RWPE1 (cell line): ENCODE measurements at regions not wholly inside any gene's neighbourhood (a gene's known extent, or its start where the extent isn't known, plus 50 kb on each side); places are given as distances from the start of the nearest gene placed in this dataset.

ENCODE experiments used
- CTCF ChIA-PET: fragments of 350-600 bp; sonication (Branson Sonifier 250); formaldehyde crosslinking; extraction: SDS; loops from one replicate; lab custom pipeline; 2021; lab: Yijun Ruan, JAX
- POLR2A ChIA-PET: fragments of 400-600 bp; formaldehyde crosslinking; extraction: SDS; loops from one replicate; lab custom pipeline; 2020; ENCODE audit warnings: antibody characterized with exemption; ENCODE audit not compliant: low non-redundant PET; lab: Yijun Ruan, JAX
- DNase-seq: peaks from one replicate; pipeline ENCODE4 v3.0.0; 2012; ENCODE audit warnings: low spot score
- H3K27ac ChIP-seq: fragments of 450-650 bp; 2 replicates; pipeline ENCODE4 v1.5.1; 2017
- TF ChIP-seq, protein P1 (sequence below): fragments of 450-650 bp; conservative IDR thresholded peaks from 2 replicates; pipeline ENCODE4 v1.5.1; 2017; ENCODE audit warnings: low read depth, mild to moderate bottlenecking

DNA sequence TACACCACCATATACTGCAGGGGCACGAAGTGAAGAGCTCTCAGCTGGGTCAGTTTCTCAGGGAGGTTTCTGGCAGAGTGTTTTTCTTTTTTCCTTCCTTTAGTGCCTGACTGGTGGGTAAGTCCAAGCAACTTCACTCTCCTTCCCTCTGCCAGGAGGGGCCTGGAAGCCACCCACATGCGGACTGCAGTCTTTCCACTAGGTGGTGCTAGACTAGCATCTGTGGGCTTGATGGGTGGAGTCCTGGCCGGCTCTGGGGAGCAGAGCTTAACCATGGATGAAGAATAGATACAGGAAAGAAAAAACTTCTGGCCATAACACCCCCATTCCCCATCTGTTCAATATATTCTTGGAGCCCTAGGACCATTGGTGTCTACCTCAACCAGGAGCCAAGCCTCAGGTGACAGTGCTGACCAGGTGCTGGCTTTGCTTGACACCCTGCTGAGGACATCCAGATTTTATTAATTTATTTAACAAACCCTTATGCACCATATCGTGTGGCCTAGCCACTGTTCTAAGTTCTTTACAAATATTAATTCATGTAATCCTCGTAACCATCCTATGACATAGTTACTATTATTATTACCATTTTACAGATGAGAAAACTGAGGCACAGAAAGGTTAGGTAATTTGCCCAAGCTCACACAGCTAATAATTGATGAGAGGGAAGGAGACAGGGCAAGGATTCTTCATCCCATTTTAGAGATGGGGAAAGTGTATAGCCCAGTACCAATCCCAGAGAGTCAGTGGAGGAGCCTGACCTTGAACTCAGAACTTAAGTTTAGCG lies 126.7 kb upstream of the CSF3R start:
- TF ChIP-seq, protein P1, sequence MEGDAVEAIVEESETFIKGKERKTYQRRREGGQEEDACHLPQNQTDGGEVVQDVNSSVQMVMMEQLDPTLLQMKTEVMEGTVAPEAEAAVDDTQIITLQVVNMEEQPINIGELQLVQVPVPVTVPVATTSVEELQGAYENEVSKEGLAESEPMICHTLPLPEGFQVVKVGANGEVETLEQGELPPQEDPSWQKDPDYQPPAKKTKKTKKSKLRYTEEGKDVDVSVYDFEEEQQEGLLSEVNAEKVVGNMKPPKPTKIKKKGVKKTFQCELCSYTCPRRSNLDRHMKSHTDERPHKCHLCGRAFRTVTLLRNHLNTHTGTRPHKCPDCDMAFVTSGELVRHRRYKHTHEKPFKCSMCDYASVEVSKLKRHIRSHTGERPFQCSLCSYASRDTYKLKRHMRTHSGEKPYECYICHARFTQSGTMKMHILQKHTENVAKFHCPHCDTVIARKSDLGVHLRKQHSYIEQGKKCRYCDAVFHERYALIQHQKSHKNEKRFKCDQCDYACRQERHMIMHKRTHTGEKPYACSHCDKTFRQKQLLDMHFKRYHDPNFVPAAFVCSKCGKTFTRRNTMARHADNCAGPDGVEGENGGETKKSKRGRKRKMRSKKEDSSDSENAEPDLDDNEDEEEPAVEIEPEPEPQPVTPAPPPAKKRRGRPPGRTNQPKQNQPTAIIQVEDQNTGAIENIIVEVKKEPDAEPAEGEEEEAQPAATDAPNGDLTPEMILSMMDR = peak; percentile 49
- CTCF ChIA-PET = interaction anchor here (0.6 to 0.7 kb wide), 3 partner anchors 9 to 786 kb away, joined by 3 to 4 read pairs (median 3); no protein-coding TSS in a partner anchor
- POLR2A ChIA-PET = no interaction called here
- no peak overlapping the region for H3K27ac ChIP-seq
- DNase-seq = peak; percentile 65

DNA sequence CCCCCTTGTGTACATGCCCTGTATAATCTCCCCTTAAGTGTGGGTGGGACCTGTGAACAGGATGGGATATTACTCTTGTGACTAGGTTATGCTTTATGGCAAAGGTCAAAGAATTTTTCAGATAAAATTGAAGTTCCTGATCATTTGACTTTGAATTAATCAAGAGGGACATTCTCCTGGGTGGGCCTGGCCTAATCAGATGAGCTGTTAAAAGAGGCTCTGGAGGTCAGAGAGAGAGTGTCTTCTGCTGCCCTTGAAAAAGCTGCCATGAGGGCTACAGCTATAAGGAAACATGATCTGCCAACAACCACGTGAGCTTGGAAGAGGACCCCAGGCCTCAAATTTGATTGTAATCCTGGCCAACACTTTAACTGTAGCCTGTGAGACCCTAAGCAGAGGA lies 125.6 kb upstream of the CSF3R start:
- no peak overlapping the region for H3K27ac ChIP-seq
- ChIA-PET CTCF (interaction anchor here (0.6 kb wide), 1 partner anchor 771 kb away, joined by 3 read pairs; no protein-coding TSS in a partner anchor), POLR2A (no interaction called here)
- DNase-seq = no peak
- TF ChIP-seq, protein P1 = no peak

DNA sequence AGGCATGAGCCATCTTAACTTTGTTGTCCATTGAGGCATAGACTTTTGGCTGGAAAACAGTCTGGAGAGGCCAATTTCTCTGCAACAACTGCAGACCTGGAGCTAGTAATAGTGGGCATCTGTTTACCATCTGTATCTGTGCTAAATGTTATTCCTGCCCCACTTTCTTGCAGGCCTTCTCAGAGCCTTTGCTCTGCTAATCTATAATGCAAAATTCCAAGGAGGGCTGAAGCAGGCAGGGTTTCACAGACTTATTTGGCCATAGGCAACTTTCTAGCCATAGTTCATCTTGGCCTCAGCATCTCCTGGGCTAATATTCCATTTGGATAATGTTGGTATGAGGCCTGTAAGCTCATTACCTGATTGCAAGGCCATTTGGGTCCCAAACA lies 124.5 kb upstream of the CSF3R start:
- ChIA-PET CTCF (no interaction called here), POLR2A (no interaction called here)
- H3K27ac ChIP-seq = no peak overlapping the region
- TF ChIP-seq, protein P1 = no peak
- no peak for DNase-seq

DNA sequence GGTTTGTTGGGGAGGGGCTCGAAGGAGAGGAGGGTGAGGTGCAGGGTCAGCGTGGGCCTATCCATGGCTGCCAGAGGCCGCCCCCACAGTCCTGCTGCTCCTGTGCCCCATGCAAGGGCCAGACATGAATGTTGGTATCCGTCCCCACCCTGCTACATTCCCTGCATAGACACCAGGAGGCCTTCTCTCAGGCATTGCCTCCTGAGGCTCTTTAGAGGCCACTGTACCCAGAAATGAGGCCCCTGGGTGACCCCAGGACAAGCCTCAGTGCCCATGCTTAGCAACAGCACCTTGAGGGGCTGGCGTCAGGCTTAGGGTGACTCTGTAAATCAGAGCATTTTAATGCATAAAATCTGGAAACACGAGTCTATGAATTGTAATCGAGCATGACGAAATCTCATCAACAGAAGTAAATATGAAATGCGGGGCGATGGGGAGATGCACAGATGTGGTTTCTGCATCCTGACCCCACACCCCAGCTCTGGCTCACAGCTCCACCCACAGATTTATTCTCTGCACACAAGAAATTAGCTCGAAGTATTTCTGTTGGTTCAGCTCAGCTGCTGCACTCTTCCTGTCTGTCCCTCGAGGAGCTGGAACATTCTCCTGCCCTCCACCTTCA lies 124.0 kb upstream of the CSF3R start:
- TF ChIP-seq, protein P1 = no peak
- H3K27ac ChIP-seq = no peak overlapping the region
- CTCF ChIA-PET = interaction anchor here (0.5 kb wide), 1 partner anchor 14 kb away, joined by 3 read pairs; no protein-coding TSS in a partner anchor
- DNase-seq = no peak
- POLR2A ChIA-PET = no interaction called here

DNA sequence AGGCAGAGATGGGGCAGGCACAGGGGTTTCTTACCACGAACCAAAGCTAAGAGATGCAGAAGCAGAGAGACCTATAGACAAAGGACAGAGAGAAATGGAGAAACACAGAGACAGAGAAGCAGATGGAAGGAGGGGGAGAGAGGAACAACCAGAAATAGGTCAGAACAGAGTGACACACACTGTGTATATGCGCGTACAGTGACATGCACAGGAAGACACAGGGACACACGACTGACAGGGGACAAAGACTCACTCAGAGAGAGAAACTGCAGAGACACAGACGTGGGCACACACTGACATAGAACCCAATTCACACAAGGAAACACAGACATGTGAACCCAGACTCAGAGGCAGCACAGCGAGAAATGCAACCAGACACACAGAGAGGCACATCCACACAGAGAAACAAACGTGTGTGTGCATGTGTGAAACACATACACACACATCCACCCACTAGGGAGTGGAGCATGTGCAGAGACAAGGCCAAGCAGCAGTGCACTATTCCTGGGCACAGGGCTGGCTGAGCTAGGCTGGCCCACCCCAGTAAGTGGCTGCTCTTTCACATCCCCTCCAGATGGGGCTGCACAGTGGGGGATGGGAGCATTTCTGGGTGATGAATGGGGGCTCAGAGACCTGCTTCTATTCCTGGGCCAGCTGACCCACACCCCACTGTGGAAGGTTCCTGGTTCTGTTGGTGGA lies 123.4 kb upstream of the CSF3R start:
- CTCF ChIA-PET = interaction anchor here (0.5 kb wide), 1 partner anchor 13 kb away, joined by 3 read pairs; no protein-coding TSS in a partner anchor
- no peak for DNase-seq
- TF ChIP-seq, protein P1 = no peak
- no peak overlapping the region for H3K27ac ChIP-seq
- POLR2A ChIA-PET = no interaction called here

DNA sequence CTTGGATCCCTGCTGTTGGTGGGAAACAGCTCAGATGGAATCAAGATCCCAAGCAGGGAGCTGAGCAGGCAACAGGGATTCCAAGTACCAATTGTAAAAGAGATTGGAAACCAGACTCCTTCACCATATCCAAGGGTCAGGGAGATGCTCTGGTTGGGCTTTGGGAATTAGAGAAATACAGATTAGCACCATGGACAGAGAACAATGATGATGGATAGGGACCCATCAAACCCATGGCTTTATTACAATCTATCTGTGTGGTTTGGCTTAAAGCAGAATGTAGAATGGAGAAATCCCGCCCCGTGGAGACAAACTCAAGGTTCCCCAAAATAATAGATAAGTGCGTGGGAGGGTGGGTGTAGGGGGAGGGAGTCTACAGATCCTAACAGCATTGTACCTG lies 120.7 kb upstream of the CSF3R start:
- POLR2A ChIA-PET = no interaction called here
- CTCF ChIA-PET = no interaction called here

More for the DNA sequence above, 120.7 kb upstream of the CSF3R start:
- no peak for DNase-seq
- TF ChIP-seq, protein P1 = no peak
- no peak overlapping the region for H3K27ac ChIP-seq
